ENCODE measurements at regions not wholly inside any gene's neighbourhood (a gene's known extent, or its start where the extent isn't known, plus 50 kb on each side); places are given as distances from the start of the nearest gene placed in this dataset.
A peak's percentile ranks its signal among the peaks of the same experiment; 100 is the strongest.

DNA sequence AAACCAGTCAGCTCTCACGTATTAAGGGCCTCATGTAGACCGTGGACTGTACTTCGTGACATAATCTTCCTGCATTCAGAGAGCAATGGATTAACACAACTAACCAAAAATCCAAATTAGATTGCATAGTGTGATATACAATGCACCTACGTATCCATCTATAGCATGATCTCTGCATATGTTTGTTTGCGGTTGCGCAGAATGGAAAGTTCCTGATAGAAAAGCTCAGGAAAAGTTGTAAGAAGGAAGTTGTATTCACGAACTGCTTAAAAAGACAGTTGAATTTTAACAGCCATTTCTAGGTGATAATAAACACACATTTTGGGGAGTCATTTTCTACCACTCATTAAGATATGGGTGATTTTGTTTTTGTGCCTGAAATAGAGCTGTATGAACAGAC lies 869.0 kb downstream of the TLE4 start:
- Histone ChIP-seq H3K27me3 (ENCODE audit: insufficient read depth, low read length) (no peaks in the 10 kb centered on the region), H4K91ac (ENCODE audit: insufficient read length, low read depth, low read length) (no peak overlapping the region), H4K20me1 (ENCODE audit: control insufficient read depth, insufficient read depth, insufficient read length) (no peaks in the 10 kb centered on the region), H3K4me1 (ENCODE audit: insufficient read depth, low read length) (no peaks in the 10 kb centered on the region), H3K9ac (ENCODE audit: extremely low read depth, insufficient read length, low read length) (no peak overlapping the region), H2BK20ac (ENCODE audit: low read depth, low read length, poor library complexity, severe bottlenecking) (no peak overlapping the region), H2BK120ac (ENCODE audit: low read depth, low read length, poor library complexity, severe bottlenecking) (no peak overlapping the region), H3K79me1 (ENCODE audit: insufficient read depth, low read depth, low read length, poor library complexity, severe bottlenecking) (no peaks in the 10 kb centered on the region), H3K23me2 (ENCODE audit: insufficient read length, low read depth, low read length, poor library complexity, severe bottlenecking) (no peaks in the 10 kb centered on the region), H3K9me3 (ENCODE audit: control insufficient read depth, low read depth, low read length) (no peaks in the 10 kb centered on the region), H3K27ac (ENCODE audit: insufficient read length, low read depth, low read length) (no peak overlapping the region), H2BK5ac (ENCODE audit: insufficient read length, low read length) (no peak overlapping the region), H3K4ac (ENCODE audit: low read depth, low read length) (no peak overlapping the region), H3K23ac (ENCODE audit: insufficient read length, low read depth, low read length) (no peak overlapping the region), H3K79me2 (ENCODE audit: insufficient read depth, low read length) (no peaks in the 10 kb centered on the region), H3K14ac (ENCODE audit: insufficient read depth, low read length) (no peak overlapping the region), H2BK15ac (ENCODE audit: low read depth, low read length) (no peak overlapping the region), H2AK5ac (ENCODE audit: insufficient read length, low read length) (no peak overlapping the region), H3K4me2 (ENCODE audit: insufficient read depth, insufficient read length, low read length) (no peak overlapping the region), H3K18ac (ENCODE audit: insufficient read length, low read depth, low read length) (no peak overlapping the region), H3T11ph (ENCODE audit: low read length) (no peak overlapping the region), H4K8ac (replicated peaks; ENCODE audit: insufficient read length, low read depth, low read length) (no peak overlapping the region), H2AFZ (ENCODE audit: low read length) (no peak overlapping the region), H4K5ac (ENCODE audit: insufficient read length, low read depth, low read length) (no peak overlapping the region), H2BK12ac (ENCODE audit: insufficient read length, low read depth, low read length) (no peak overlapping the region), H3K56ac (ENCODE audit: insufficient read length, low read depth, low read length) (no peak overlapping the region)
- H3K27ac Mint-ChIP-seq, result peak overlapping the region in 1 of 3 experiments; percentile 30; a peak in 1 of 7 replicates
- no peak overlapping the region for H3K4me3 Mint-ChIP-seq
- H3K36me3 Mint-ChIP-seq (ENCODE audit: insufficient read depth in 1 of 3, low read depth in 3 of 3), result no peaks in the 10 kb centered on the region
- DNase-seq, result no peak
- TF ChIP-seq CTCF (conservative IDR thresholded peaks at IDR 0.05), result no peak
- no peaks in the 10 kb centered on the region for H3K9me3 Mint-ChIP-seq
- H3K27me3 Mint-ChIP-seq (ENCODE audit: low read depth), result no peaks in the 10 kb centered on the region
- H3K4me1 Mint-ChIP-seq, result peaks cover 0 to under 1% of the 10 kb centered on the region in 2 experiments; a peak in 2 of 4 replicates
- WGBS (ENCODE audit: extremely low coverage, insufficient read length, low lambda C conversion rate), result no CpG with 5 or more reads among the region's 7 CpGs

All from H9 (cell line).